SK-N-MC (cell line): ENCODE measurements at regions not wholly inside any gene's neighbourhood (a gene's known extent, or its start where the extent isn't known, plus 50 kb on each side); places are given as distances from the start of the nearest gene placed in this dataset.

Source experiments
- EZH2 ChIP-seq: fragments of 200-600 bp; sonication (generic); IDR thresholded peaks from one replicate; pipeline ENCODE4 v1.6.1; 2017; ENCODE audit warnings: antibody characterized with exemption
- FOXP2 ChIP-seq: optimal IDR thresholded peaks from 2 replicates; pipeline ENCODE3; 2011; ENCODE audit warnings: mild to moderate bottlenecking, moderate library complexity; ENCODE audit not compliant: insufficient read depth; ENCODE audit errors: extremely low read length, control extremely low read depth
- POLR2AphosphoS5 ChIP-seq: IDR thresholded peaks from 2 replicates; pipeline ENCODE4 v1.6.1; 2012; ENCODE audit warnings: mild to moderate bottlenecking, low read depth, low read length, borderline replicate concordance

DNA sequence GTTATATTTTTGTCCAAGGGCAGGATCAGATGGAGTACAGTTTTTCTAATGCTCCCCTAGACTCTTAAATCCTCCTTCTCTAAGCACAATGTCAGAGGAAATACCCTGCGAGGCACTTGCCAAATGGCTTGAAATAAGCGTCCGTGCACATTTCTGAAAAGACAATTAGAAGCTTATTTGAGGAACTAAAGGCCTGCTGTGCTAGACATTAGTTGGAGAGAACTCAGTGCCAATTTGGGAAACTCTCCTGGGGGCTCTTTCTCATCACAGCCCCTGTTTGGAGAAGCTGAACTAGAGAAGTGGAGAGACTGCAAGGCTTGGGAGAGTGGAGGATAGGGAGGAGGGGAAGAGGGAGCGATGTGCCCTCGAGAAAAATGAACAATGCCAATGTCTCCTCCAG lies 247.6 kb upstream of the C2CD4B start:
- TF ChIP-seq EZH2, result no peak
- TF ChIP-seq POLR2AphosphoS5, result no peak
- TF ChIP-seq FOXP2, result no peak
